Sigmoid colon (tissue), 6 donors: ENCODE measurements at regions not wholly inside any gene's neighbourhood (a gene's known extent, or its start where the extent isn't known, plus 50 kb on each side); places are given as distances from the start of the nearest gene placed in this dataset.

Experiments
- DNase-seq: peaks from one replicate; pipeline ENCODE4 v3.0.0-alpha.2; 2019
- H3K27ac ChIP-seq, 4 donors: fragments of 200-600 bp; sonication (generic); one replicate each; pipeline ENCODE4 v1.5.1; 2016 to 2019; ENCODE audit warnings: mild to moderate bottlenecking in 1 of 4
- H3K27me3 ChIP-seq, 3 donors: fragments of 200-600 bp; sonication (generic); one replicate each; pipeline ENCODE4 v1.5.1; 2019; ENCODE audit warnings: mild to moderate bottlenecking in 1 of 3
- H3K36me3 ChIP-seq, 4 donors: fragments of 200-600 bp; sonication (generic); one replicate each; pipeline ENCODE4 v1.5.1; 2016 to 2019
- H3K4me1 ChIP-seq, 4 donors: fragments of 200-600 bp; sonication (generic); one replicate each; pipeline ENCODE4 v1.5.1; 2017 to 2019
- H3K4me3 ChIP-seq, 4 donors: fragments of 200-600 bp; sonication (generic); one replicate each; pipeline ENCODE4 v1.5.1; 2017 to 2019; ENCODE audit warnings: mild to moderate bottlenecking in 2 of 4, moderate library complexity in 1 of 4
- H3K9me3 ChIP-seq, 4 donors: fragments of 200-600 bp in 3 of 4; sonication (generic) in 3 of 4; one replicate each; pipeline versions ENCODE4 v1.5.1 to v1.6.1; 2013 to 2019
- EP300 ChIP-seq, 4 donors: sonication (generic); formaldehyde crosslinking; IDR thresholded peaks; one replicate each; pipeline ENCODE4 v1.6.1; 2017; ENCODE audit warnings: antibody characterized with exemption in 4 of 4
- POLR2A ChIP-seq, 2 donors: fragments of 450-650 bp; IDR thresholded peaks; one replicate each; pipeline ENCODE4 v1.6.1; 2016; ENCODE audit warnings: antibody characterized with exemption in 2 of 2, mild to moderate bottlenecking in 2 of 2, moderate library complexity in 2 of 2
- POLR2AphosphoS5 ChIP-seq, 4 donors: sonication (generic); formaldehyde crosslinking; IDR thresholded peaks; one replicate each; pipeline ENCODE4 v1.6.1; 2017; ENCODE audit warnings: antibody characterized with exemption in 4 of 4
- WGBS, 2 donors: extraction: QIAGEN DNeasy Blood & Tissue Kit; methylation state at CpG; one replicate each; pipeline ENCODE4 v1.1.7; 2013; 5-methylcytosine and 5-hydroxymethylcytosine counted together
- intact Hi-C: fragments of 100-400 bp; cut with DNase I; formaldehyde crosslinking; loops from one replicate; pipeline ENCODE4 v1.15.1; 2023
- TF ChIP-seq, protein P1 (sequence below), 4 experiments: fragments of 450-650 bp in 3 of 4; fragments of 200-600 bp in 1 of 4; IDR thresholded peaks; one replicate each; pipeline ENCODE4 v1.5.1; 2016 to 2019; ENCODE audit warnings: antibody characterized with exemption in 4 of 4, mild to moderate bottlenecking in 3 of 4, moderate library complexity in 2 of 4
- donor health status: healthy with polysubstance abuse.
- donor health status: healthy.

- H3K27ac ChIP-seq, result no peak overlapping the region
- TF ChIP-seq POLR2A (IDR thresholded peaks at IDR 0.05), result no peak
- no peak for TF ChIP-seq POLR2AphosphoS5 (IDR thresholded peaks at IDR 0.05)
- no peak for TF ChIP-seq EP300 (IDR thresholded peaks at IDR 0.05)
- TF ChIP-seq, protein P1, sequence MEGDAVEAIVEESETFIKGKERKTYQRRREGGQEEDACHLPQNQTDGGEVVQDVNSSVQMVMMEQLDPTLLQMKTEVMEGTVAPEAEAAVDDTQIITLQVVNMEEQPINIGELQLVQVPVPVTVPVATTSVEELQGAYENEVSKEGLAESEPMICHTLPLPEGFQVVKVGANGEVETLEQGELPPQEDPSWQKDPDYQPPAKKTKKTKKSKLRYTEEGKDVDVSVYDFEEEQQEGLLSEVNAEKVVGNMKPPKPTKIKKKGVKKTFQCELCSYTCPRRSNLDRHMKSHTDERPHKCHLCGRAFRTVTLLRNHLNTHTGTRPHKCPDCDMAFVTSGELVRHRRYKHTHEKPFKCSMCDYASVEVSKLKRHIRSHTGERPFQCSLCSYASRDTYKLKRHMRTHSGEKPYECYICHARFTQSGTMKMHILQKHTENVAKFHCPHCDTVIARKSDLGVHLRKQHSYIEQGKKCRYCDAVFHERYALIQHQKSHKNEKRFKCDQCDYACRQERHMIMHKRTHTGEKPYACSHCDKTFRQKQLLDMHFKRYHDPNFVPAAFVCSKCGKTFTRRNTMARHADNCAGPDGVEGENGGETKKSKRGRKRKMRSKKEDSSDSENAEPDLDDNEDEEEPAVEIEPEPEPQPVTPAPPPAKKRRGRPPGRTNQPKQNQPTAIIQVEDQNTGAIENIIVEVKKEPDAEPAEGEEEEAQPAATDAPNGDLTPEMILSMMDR (IDR thresholded peaks at IDR 0.05), result no peak
- no peaks in the 10 kb centered on the region for H3K27me3 ChIP-seq
- intact Hi-C loops, result no loop called here
- DNase-seq, result no peak
- H3K4me1 ChIP-seq, result no peaks in the 10 kb centered on the region
- no peaks in the 10 kb centered on the region for H3K36me3 ChIP-seq
- H3K4me3 ChIP-seq, result no peak overlapping the region
- H3K9me3 ChIP-seq, result no peaks in the 10 kb centered on the region
- WGBS, 2 donors, result 55 to 69% methylated on average over 2 of the region's 2 CpGs
Observed at GRCh38 chr6:49370518-49370917, 92.5 kb downstream of the MMUT start.

DNA sequence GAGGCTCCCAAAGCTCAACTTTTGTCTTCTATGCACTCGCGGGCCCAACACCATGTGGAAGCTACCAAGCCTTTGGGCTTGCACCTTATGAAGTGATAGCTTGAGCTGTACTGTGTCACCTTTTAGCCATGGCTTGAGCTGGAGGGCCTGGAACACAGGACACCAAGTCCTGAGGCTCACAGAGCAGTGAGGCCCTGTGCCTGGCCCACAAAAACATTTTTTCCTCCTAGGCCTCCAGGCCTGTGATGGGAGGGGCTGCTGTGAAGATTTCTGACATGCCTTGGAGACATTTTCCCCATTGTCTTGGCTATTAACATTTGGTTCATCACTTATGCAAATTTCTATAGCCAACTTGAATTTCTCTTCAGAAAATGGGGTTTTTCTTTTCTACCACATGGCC lies 96.5 kb downstream of the MMUT start:
- intact Hi-C loops, result no loop called here
- 93 to 95% methylated on average over 2 of the region's 2 CpGs for WGBS, 2 donors

GRCh38 chr6:49348561-49348960 lies 114.5 kb downstream of the MMUT start:
- Histone ChIP-seq H3K27me3 (no peaks in the 10 kb centered on the region), H3K36me3 (no peaks in the 10 kb centered on the region), H3K4me1 (no peaks in the 10 kb centered on the region), H3K9me3 (no peaks in the 10 kb centered on the region), H3K27ac (no peak overlapping the region), H3K4me3 (no peak overlapping the region)
- TF ChIP-seq EP300 (IDR thresholded peaks at IDR 0.05), result no peak
- TF ChIP-seq POLR2AphosphoS5 (IDR thresholded peaks at IDR 0.05), result no peak
- TF ChIP-seq POLR2A (IDR thresholded peaks at IDR 0.05), result no peak
- TF ChIP-seq, protein P1 (IDR thresholded peaks at IDR 0.05), result no peak
- 88 to 91% methylated on average over 7 of the region's 7 CpGs for WGBS, 2 donors
- intact Hi-C loops, result no loop called here
- no peak for DNase-seq

More for the DNA sequence above, 96.5 kb downstream of the MMUT start:
- Histone ChIP-seq H3K4me1 (no peaks in the 10 kb centered on the region), H3K27me3 (no peaks in the 10 kb centered on the region), H3K9me3 (no peaks in the 10 kb centered on the region), H3K36me3 (no peaks in the 10 kb centered on the region), H3K4me3 (no peak overlapping the region), H3K27ac (no peak overlapping the region)
- TF ChIP-seq, protein P1 (IDR thresholded peaks at IDR 0.05), result no peak
- TF ChIP-seq POLR2AphosphoS5 (IDR thresholded peaks at IDR 0.05), result no peak
- no peak for TF ChIP-seq EP300 (IDR thresholded peaks at IDR 0.05)
- no peak for TF ChIP-seq POLR2A (IDR thresholded peaks at IDR 0.05)
- DNase-seq, result no peak

- no peaks in the 10 kb centered on the region for H3K36me3 ChIP-seq
- no peaks in the 10 kb centered on the region for H3K27me3 ChIP-seq
- DNase-seq, result no peak
- no peak overlapping the region for H3K4me3 ChIP-seq
- no peak overlapping the region for H3K27ac ChIP-seq
- H3K9me3 ChIP-seq, result no peaks in the 10 kb centered on the region
- TF ChIP-seq EP300 (IDR thresholded peaks at IDR 0.05), result no peak
- no peaks in the 10 kb centered on the region for H3K4me1 ChIP-seq
- 69 to 78% methylated on average over 6 of the region's 6 CpGs for WGBS, 2 donors
- intact Hi-C loops, result no loop called here
Observed at GRCh38 chr6:49342410-49342809, 120.6 kb downstream of the MMUT start.

GRCh38 chr6:49341869-49342268 lies 121.2 kb downstream of the MMUT start:
- TF ChIP-seq EP300 (IDR thresholded peaks at IDR 0.05) (no peak), POLR2AphosphoS5 (IDR thresholded peaks at IDR 0.05) (no peak), POLR2A (IDR thresholded peaks at IDR 0.05) (no peak)
- TF ChIP-seq, protein P1 (IDR thresholded peaks at IDR 0.05), result no peak
- intact Hi-C loops, result no loop called here
- no peaks in the 10 kb centered on the region for H3K9me3 ChIP-seq
- H3K27me3 ChIP-seq, result no peaks in the 10 kb centered on the region
- H3K4me3 ChIP-seq, result no peak overlapping the region
- no peak for DNase-seq
- H3K27ac ChIP-seq, result no peak overlapping the region
- no peaks in the 10 kb centered on the region for H3K4me1 ChIP-seq
- WGBS, 2 donors, result 72 to 86% methylated on average over 3 of the region's 3 CpGs
- no peaks in the 10 kb centered on the region for H3K36me3 ChIP-seq
